HL-60 (cell line): ENCODE measurements at regions not wholly inside any gene's neighbourhood (a gene's known extent, or its start where the extent isn't known, plus 50 kb on each side); places are given as distances from the start of the nearest gene placed in this dataset.

Source experiments
- DNase-seq, 2 experiments: peaks; one replicate each; pipeline ENCODE4 v3.0.0-alpha.2; 2010 to 2020; ENCODE audit warnings: low read depth in 1 of 2, low spot score in 1 of 2
- H3K27ac ChIP-seq: fragments of 250-450 bp; sonication (Bioruptor Pico); replicated peaks from 2 replicates; pipeline ENCODE4 v1.5.1; 2020; ENCODE audit warnings: mild to moderate bottlenecking, moderate library complexity
- H3K27me3 ChIP-seq: fragments of 250-450 bp; sonication (Bioruptor Pico); 2 replicates; pipeline ENCODE4 v1.5.1; 2021; ENCODE audit warnings: mild to moderate bottlenecking, moderate library complexity; ENCODE audit not compliant: insufficient read depth, poor library complexity, severe bottlenecking
- H3K4me3 ChIP-seq: replicated peaks from 2 replicates; pipeline ENCODE4 v1.5.1; 2011; ENCODE audit warnings: mild to moderate bottlenecking, control low read depth, low read length; ENCODE audit not compliant: insufficient read depth
- GABPA ChIP-seq: IDR thresholded peaks from 2 replicates; pipeline ENCODE4 v1.6.1; 2012; ENCODE audit warnings: low read depth
- POLR2AphosphoS5 ChIP-seq: IDR thresholded peaks from 2 replicates; pipeline ENCODE4 v1.6.1; 2012; ENCODE audit warnings: low read depth
- SPI1 ChIP-seq: IDR thresholded peaks from 2 replicates; pipeline ENCODE4 v1.6.1; 2012; ENCODE audit warnings: low read depth, mild to moderate bottlenecking, borderline replicate concordance
- TF ChIP-seq, protein P1 (sequence below): IDR thresholded peaks from one replicate; pipeline ENCODE4 v1.5.1; 2011; ENCODE audit warnings: low read length, control low read depth, inconsistent platforms; ENCODE audit not compliant: insufficient read depth
- TF ChIP-seq, protein P2 (sequence below): IDR thresholded peaks from 2 replicates; pipeline ENCODE4 v1.6.1; 2012; ENCODE audit warnings: low read depth; ENCODE audit not compliant: insufficient replicate concordance

DNA sequence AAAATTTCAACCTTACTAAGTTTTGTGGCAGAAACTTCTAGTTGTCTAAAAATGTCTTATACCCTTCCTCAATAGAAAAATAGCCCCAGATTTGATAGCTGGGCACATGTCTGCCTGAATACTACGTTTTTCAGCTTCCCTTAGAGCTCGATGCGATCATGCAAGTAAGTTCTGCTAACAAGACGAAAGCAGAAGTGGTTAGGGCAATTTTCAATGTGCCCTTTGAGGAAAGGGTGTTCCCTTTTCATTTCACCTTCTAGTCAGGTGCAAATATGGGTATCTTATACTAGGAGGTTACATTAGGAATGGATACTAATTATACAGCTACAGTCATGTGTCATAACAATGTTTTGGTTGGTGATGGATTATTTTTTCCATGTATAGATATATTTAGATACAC is 1572.1 kb upstream of the LRRTM1 start:
- Histone ChIP-seq H3K27me3 (no peaks in the 10 kb centered on the region), H3K4me3 (no peak overlapping the region), H3K27ac (no peak overlapping the region)
- no peak for DNase-seq
- TF ChIP-seq, protein P1, sequence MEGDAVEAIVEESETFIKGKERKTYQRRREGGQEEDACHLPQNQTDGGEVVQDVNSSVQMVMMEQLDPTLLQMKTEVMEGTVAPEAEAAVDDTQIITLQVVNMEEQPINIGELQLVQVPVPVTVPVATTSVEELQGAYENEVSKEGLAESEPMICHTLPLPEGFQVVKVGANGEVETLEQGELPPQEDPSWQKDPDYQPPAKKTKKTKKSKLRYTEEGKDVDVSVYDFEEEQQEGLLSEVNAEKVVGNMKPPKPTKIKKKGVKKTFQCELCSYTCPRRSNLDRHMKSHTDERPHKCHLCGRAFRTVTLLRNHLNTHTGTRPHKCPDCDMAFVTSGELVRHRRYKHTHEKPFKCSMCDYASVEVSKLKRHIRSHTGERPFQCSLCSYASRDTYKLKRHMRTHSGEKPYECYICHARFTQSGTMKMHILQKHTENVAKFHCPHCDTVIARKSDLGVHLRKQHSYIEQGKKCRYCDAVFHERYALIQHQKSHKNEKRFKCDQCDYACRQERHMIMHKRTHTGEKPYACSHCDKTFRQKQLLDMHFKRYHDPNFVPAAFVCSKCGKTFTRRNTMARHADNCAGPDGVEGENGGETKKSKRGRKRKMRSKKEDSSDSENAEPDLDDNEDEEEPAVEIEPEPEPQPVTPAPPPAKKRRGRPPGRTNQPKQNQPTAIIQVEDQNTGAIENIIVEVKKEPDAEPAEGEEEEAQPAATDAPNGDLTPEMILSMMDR, result no peak
- peak; percentile 66; the same call in 1 of the 2 replicates for TF ChIP-seq SPI1

DNA sequence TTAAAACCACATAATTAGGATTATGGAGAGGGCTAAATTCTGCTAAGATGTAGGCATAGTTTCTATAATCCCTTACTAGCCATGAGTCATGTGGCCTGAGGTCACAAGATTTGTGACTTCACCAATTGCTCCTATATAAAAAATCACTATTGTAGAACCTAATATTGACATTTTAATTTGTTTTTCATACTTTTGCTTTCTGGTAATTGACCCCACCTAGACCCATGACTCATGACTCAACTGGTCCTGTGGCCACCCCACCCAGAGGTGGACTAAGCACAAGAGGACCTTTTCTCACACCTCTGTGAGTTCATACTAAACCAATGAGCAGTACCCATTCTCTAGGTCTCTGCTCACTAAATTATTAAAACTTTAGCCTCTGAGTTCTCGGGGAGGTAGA is 1567.5 kb upstream of the LRRTM1 start:
- Histone ChIP-seq H3K27me3 (no peaks in the 10 kb centered on the region), H3K27ac (no peak overlapping the region), H3K4me3 (no peak overlapping the region)
- no peak for DNase-seq
- TF ChIP-seq, protein P1, result no peak
- TF ChIP-seq POLR2AphosphoS5 (no peak), GABPA (no peak), SPI1 (no peak)
- TF ChIP-seq, protein P2, sequence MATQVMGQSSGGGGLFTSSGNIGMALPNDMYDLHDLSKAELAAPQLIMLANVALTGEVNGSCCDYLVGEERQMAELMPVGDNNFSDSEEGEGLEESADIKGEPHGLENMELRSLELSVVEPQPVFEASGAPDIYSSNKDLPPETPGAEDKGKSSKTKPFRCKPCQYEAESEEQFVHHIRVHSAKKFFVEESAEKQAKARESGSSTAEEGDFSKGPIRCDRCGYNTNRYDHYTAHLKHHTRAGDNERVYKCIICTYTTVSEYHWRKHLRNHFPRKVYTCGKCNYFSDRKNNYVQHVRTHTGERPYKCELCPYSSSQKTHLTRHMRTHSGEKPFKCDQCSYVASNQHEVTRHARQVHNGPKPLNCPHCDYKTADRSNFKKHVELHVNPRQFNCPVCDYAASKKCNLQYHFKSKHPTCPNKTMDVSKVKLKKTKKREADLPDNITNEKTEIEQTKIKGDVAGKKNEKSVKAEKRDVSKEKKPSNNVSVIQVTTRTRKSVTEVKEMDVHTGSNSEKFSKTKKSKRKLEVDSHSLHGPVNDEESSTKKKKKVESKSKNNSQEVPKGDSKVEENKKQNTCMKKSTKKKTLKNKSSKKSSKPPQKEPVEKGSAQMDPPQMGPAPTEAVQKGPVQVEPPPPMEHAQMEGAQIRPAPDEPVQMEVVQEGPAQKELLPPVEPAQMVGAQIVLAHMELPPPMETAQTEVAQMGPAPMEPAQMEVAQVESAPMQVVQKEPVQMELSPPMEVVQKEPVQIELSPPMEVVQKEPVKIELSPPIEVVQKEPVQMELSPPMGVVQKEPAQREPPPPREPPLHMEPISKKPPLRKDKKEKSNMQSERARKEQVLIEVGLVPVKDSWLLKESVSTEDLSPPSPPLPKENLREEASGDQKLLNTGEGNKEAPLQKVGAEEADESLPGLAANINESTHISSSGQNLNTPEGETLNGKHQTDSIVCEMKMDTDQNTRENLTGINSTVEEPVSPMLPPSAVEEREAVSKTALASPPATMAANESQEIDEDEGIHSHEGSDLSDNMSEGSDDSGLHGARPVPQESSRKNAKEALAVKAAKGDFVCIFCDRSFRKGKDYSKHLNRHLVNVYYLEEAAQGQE, result no peak

DNA sequence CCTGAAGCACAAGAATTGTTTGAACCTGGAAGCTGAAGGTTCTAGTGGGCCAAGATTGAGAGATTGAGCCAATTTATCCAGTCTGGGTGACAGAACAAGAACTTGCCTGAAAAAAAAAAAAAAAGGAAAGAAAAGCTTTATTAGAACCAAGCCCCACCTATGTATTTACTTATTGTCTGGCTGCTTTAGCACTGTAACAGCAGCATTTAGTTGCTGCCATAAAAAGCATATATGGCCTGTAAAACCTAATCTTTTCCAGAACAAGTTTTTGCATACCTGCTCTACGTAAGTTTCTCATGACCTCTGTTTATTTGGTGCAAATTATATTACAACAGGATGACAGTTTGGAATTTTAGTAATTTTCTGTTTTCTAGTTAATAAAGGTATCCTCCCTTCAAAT is 1565.6 kb upstream of the LRRTM1 start:
- DNase-seq, result no peak
- TF ChIP-seq, protein P1, result no peak
- TF ChIP-seq POLR2AphosphoS5 (no peak), GABPA (no peak), SPI1 (no peak)
- TF ChIP-seq, protein P2, result no peak
- H3K27me3 ChIP-seq, result no peaks in the 10 kb centered on the region
- no peak overlapping the region for H3K4me3 ChIP-seq
- no peak overlapping the region for H3K27ac ChIP-seq

DNA sequence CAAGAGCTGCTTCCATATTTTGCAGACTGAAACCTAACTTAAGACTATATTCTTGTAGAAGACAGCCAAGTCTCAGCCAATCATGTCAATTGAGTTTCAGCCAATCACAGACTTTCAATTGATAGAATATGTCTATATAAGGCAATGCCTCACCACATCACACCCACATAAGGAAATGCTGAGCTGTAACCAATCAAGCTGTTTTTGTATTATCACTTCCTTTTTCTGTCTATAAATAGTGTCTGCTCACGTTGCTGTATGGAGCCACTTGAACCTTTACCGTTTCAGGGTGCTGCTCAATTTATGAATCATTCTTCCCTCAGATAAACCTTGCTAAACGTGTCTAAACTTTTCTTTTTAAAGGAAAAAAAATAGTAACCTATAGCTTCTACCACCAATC is 1554.4 kb upstream of the LRRTM1 start:
- Histone ChIP-seq H3K4me3 (no peak overlapping the region), H3K27ac (no peak overlapping the region), H3K27me3 (no peaks in the 10 kb centered on the region)
- peak; percentile 13; the same call in 1 of the 2 replicates for TF ChIP-seq SPI1
- TF ChIP-seq, protein P1, result no peak
- no peak for DNase-seq
